PC-9 (cell line): ENCODE measurements at regions not wholly inside any gene's neighbourhood (a gene's known extent, or its start where the extent isn't known, plus 50 kb on each side); places are given as distances from the start of the nearest gene placed in this dataset.

ENCODE experiments used
- CTCF ChIP-seq: fragments of 200-600 bp; sonication (generic); conservative IDR thresholded peaks from 2 replicates; pipeline ENCODE4 v1.6.1; 2017; ENCODE audit warnings: mixed run types, antibody characterized with exemption, mild to moderate bottlenecking, moderate library complexity
- EZH2 ChIP-seq: fragments of 200-600 bp; sonication (generic); IDR thresholded peaks from 2 replicates; pipeline ENCODE4 v1.8.0; 2017; ENCODE audit warnings: antibody characterized with exemption, low read depth

DNA sequence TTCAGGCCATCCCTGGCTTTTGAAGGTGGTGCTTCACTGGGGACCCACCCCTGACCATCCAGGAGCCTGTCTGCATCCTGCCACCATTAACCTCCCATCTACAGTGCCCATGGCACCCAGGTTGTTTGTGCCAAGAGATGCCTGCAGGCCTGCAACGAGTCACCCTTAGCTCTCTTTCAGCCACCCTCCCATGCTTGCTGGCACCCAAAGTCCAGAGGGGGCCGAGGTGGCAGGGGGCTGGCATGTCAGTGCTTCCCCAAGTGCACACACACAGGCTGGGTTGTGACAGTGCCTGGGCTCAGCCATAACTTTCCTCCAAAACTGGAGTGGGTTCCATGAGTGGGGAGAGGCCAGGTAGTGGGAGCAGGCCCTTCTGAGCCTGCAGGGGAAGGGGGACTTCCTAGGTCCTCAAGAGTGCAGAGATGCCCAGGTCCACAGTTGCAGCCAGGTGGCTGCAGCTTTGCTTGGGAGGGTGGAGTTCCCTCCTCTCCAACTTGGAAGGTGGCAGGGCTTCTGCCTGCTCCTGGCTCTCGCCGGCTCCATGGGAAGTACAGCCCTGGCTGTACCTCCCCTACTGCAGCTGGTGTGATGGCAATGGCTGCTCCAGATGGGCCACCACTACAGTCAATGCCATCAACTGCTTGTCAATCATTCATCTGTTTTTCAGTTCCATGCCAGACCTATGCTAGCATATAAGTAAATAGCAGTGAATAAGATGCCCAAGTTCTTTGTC, 235.9 kb upstream of the GIMD1 start:
- TF ChIP-seq CTCF (no peak), EZH2 (no peak)
